Left lung (tissue), 4 donors: ENCODE measurements at regions not wholly inside any gene's neighbourhood (a gene's known extent, or its start where the extent isn't known, plus 50 kb on each side); places are given as distances from the start of the nearest gene placed in this dataset.

Source experiments
- ATAC-seq: fragments of 200-7000 bp; cut with Tn5 transposase; one replicate; pipeline ENCODE4 v1.9.1; 2020; ENCODE audit warnings: moderate library complexity
- DNase-seq, 4 donors: peaks; one replicate each; pipeline ENCODE4 v3.0.0-alpha.2; 2013 to 2020
- H3K27ac ChIP-seq, 2 donors: fragments of 200-600 bp; sonication (generic) in 1 of 2; one replicate each; pipeline versions ENCODE4 v1.5.0 to v1.8.0; 2020 to 2021
- H3K27me3 ChIP-seq, 2 donors: fragments of 200-600 bp; sonication (generic) in 1 of 2; one replicate each; pipeline versions ENCODE4 v1.5.0 to v1.8.0; 2020 to 2021
- H3K36me3 ChIP-seq, 2 donors: fragments of 200-600 bp; sonication (generic) in 1 of 2; one replicate each; pipeline versions ENCODE4 v1.5.0 to v1.8.0; 2020 to 2021
- H3K4me1 ChIP-seq, 2 donors: fragments of 200-600 bp; one replicate each; pipeline ENCODE4 v1.8.0; 2021
- H3K4me3 ChIP-seq, 2 donors: fragments of 200-600 bp; sonication (generic) in 1 of 2; one replicate each; pipeline versions ENCODE4 v1.5.0 to v1.8.0; 2020 to 2021; ENCODE audit warnings: mild to moderate bottlenecking in 1 of 2
- H3K9me3 ChIP-seq, 2 donors: fragments of 200-600 bp; sonication (generic) in 1 of 2; one replicate each; pipeline versions ENCODE4 v1.5.0 to v1.8.0; 2020 to 2021
- intact Hi-C, 2 donors: fragments of 100-400 bp; cut with DNase I; formaldehyde crosslinking; loops; one replicate each; pipeline versions ENCODE4 v1.11.2 to v1.14.2; 2022
- TF ChIP-seq, protein P1 (sequence below), 2 donors: fragments of 200-600 bp; sonication (generic) in 1 of 2; IDR thresholded peaks; one replicate each; pipeline versions ENCODE4 v1.5.0 to v1.8.0; 2021; ENCODE audit warnings: antibody characterized with exemption in 2 of 2
- donor health status: DM: no; HTN: yes; CAD: no.
- donor health status: DM: no; HTN: no; CAD: no.

DNA sequence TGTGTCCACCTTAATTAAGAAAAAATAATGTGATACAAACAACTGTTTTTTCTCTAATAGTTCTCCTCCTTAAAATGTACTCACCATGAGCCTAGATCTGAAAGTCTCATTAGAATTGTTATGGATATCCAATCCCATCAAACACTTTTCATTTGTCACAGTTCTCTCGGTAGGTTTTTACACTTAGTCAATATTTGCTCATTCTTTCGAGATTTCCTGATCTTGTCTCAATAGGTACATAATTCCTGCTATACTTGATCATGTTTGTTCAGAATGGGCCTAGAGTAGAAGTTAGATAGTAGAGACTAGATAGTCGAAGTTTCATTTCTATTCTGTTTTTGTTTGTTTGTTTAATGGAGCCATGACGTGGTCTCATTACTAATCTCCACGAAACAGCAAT, 2005.7 kb downstream of the NCAM2 start:
- intact Hi-C loops, result no loop called here
- H3K4me1 ChIP-seq, result no peaks in the 10 kb centered on the region
- H3K27me3 ChIP-seq, result no peaks in the 10 kb centered on the region
- H3K27ac ChIP-seq, result no peak overlapping the region
- TF ChIP-seq, protein P1, sequence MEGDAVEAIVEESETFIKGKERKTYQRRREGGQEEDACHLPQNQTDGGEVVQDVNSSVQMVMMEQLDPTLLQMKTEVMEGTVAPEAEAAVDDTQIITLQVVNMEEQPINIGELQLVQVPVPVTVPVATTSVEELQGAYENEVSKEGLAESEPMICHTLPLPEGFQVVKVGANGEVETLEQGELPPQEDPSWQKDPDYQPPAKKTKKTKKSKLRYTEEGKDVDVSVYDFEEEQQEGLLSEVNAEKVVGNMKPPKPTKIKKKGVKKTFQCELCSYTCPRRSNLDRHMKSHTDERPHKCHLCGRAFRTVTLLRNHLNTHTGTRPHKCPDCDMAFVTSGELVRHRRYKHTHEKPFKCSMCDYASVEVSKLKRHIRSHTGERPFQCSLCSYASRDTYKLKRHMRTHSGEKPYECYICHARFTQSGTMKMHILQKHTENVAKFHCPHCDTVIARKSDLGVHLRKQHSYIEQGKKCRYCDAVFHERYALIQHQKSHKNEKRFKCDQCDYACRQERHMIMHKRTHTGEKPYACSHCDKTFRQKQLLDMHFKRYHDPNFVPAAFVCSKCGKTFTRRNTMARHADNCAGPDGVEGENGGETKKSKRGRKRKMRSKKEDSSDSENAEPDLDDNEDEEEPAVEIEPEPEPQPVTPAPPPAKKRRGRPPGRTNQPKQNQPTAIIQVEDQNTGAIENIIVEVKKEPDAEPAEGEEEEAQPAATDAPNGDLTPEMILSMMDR (IDR thresholded peaks at IDR 0.05), result no peak
- DNase-seq (no peak), ATAC-seq (no peak)
- peaks cover 0 to 2% of the 10 kb centered on the region in 2 donors for H3K9me3 ChIP-seq
- H3K36me3 ChIP-seq, result no peaks in the 10 kb centered on the region
- no peak overlapping the region for H3K4me3 ChIP-seq

DNA sequence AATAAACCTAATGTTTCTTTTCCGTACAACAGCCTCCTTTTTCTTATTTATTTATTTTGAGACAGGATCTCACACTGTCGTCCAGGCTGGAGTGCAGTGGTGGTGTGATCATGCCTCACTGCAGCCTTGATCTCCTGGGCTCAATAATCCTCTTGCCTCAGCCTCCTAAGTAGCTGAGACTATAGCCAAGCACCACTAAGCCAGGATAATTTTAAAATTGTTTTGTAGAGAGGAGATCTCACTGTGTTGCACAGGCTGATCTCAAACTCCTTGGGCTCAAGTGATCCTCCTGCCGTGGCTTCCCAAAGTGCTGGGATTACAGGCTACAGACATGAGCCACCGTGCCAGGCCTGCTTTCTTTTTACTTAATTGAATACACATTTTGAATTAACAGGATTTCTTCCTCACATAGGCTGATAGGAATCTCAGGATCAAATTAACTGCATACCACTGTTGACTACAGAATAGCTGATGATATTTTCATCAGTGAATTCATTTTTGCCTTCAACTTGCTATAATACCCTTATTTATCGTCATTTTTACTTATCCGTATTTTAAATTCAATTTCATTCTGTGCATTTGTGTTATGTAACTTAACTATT, 2010.5 kb downstream of the NCAM2 start:
- Histone ChIP-seq H3K36me3 (no peaks in the 10 kb centered on the region), H3K4me3 (no peak overlapping the region), H3K27ac (no peak overlapping the region), H3K4me1 (no peaks in the 10 kb centered on the region), H3K27me3 (no peaks in the 10 kb centered on the region), H3K9me3 (peaks cover 0 to 2% of the 10 kb centered on the region in 2 donors)
- TF ChIP-seq, protein P1 (IDR thresholded peaks at IDR 0.05), result no peak
- intact Hi-C loops, result no loop called here
- DNase-seq (no peak), ATAC-seq (no peak)

DNA sequence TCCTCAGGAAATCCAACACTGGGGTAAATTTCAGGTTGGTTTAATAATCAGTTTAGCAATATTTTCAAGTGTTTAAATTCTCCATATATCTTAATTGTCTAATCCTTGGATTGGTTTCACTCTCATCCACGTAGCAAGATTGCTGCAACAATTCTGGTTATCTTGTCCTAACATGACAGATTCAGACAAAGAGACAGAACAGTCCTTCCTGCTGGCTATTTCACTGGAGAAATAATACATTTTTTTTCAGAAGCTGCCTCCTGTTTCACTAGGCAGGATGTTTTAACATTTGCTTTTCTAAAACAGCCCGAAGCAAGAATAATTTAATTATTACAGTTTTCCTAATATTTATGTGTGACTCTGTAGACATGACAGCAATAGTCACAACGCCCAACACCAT, 2011.2 kb downstream of the NCAM2 start:
- peaks cover 0 to 2% of the 10 kb centered on the region in 2 donors for H3K9me3 ChIP-seq
- no peaks in the 10 kb centered on the region for H3K27me3 ChIP-seq
- DNase-seq, result no peak
- H3K36me3 ChIP-seq, result no peaks in the 10 kb centered on the region
- no peak for ATAC-seq
- no peak overlapping the region for H3K4me3 ChIP-seq
- intact Hi-C loops, result no loop called here
- H3K27ac ChIP-seq, result no peak overlapping the region
- no peaks in the 10 kb centered on the region for H3K4me1 ChIP-seq
- TF ChIP-seq, protein P1 (IDR thresholded peaks at IDR 0.05), result no peak

DNA sequence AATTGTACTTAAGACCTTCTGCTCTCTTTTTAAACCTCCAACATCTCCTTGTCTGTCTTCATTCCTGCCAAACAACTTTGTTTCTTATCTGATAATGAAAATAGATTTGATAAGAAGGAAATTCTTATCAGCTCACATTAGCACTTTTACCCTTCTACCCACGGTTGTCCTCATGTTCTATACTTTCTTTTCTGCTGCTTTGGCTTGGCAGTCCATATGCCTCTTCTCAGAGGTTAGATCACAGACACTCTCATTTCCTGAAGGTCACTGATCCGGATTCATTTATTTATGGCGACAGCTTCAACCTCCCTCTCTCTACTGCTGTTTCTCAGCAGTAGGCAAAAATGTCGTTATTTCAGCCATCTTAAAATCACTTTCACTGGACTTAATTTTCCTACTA, 2015.8 kb downstream of the NCAM2 start:
- intact Hi-C loops, result no loop called here
- ATAC-seq, result no peak
- no peaks in the 10 kb centered on the region for H3K27me3 ChIP-seq
- no peaks in the 10 kb centered on the region for H3K9me3 ChIP-seq
- TF ChIP-seq, protein P1 (IDR thresholded peaks at IDR 0.05), result no peak
- no peak overlapping the region for H3K27ac ChIP-seq
- no peaks in the 10 kb centered on the region for H3K4me1 ChIP-seq
- H3K4me3 ChIP-seq, result no peak overlapping the region
- no peak for DNase-seq
- H3K36me3 ChIP-seq, result no peaks in the 10 kb centered on the region

DNA sequence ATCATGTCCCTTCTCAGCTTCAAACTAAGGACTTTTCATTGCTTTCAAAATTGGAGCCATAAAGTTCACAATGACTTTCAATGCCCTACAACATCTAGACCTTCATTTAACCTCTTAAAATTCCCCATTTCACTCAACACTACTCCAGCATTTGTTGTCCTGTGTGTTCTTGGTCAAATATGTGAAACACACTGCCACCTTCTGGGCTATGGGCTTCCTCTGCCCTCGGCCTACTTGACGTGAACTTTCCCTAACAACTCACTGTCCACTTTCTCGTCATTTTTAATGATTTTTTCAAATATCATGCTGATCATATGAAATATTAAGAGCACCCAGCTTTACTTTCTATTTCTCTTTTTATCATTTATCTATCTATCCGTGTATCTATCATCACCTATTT, 2018.4 kb downstream of the NCAM2 start:
- H3K27ac ChIP-seq, result no peak overlapping the region
- peaks cover 0 to 2% of the 10 kb centered on the region in 2 donors for H3K9me3 ChIP-seq
- TF ChIP-seq, protein P1 (IDR thresholded peaks at IDR 0.05), result no peak
- DNase-seq, result peak in 1 of 4 donors; percentile 27
- no peaks in the 10 kb centered on the region for H3K27me3 ChIP-seq
- intact Hi-C loops, result no loop called here
- no peaks in the 10 kb centered on the region for H3K36me3 ChIP-seq
- ATAC-seq, result peak; percentile 18
- no peak overlapping the region for H3K4me3 ChIP-seq
- H3K4me1 ChIP-seq, result no peaks in the 10 kb centered on the region
